GM19397 (cell line): ENCODE measurements at regions not wholly inside any gene's neighbourhood (a gene's known extent, or its start where the extent isn't known, plus 50 kb on each side); places are given as distances from the start of the nearest gene placed in this dataset.
"Not testable (repeated sequence)": the region's sequence is repeated elsewhere in the genome, so short reads cannot be mapped to it uniquely, and the experiment has no call there.

ENCODE experiments used
- ATAC-seq: cut with Tn5 transposase; IDR thresholded peaks from one replicate; pipeline ENCODE4 v1.9.1; 2021; ENCODE audit warnings: mild to moderate bottlenecking, moderate library complexity; ENCODE audit not compliant: unreplicated experiment

DNA sequence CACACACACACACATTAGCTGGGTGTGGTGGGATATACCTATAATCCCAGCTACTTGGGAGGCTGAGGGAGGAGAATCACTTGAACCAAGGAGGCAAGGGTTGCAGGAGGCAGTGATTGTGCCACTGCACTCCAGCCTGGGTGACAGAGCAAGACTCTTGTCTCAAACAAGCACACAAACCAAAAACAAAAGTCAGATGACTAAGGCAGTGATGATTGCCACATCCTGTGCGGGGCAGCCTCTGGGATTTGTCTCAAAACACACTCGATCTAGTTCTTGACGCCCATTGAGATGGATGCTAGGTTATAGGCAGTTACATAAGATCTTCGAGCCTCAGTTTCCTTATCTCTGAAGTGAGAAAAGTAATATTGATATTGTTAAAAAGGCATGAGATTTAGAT lies 57.8 kb upstream of the NBPF8 start:
- not testable (repeated sequence) for ATAC-seq

DNA sequence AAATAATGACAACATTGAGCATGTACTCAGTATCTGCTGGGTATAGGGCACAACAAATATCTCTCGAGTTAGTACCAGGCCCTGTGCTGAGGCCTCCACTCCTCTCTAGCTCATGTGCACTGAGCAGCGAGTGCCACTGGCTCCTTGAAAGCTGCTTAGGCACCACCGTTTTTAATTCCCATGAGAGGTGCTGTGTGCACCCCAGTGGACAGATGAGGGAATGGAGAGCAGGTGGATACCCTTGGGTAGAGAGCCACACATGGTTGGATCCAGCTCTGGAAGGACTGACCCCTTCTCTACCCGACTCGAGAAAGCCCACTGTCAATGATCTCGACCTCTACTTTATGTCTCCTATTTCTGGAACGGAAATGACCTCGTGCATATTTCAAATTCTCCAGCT lies 58.7 kb upstream of the NBPF8 start:
- not testable (repeated sequence) for ATAC-seq

- ATAC-seq, result peak; percentile 92
Measured at GRCh38 chr1:120354618-120355184, 60.1 kb upstream of the NBPF8 start.

GRCh38 chr1:120342231-120343073 lies 72.4 kb upstream of the NBPF8 start:
- not testable (repeated sequence) for ATAC-seq

DNA sequence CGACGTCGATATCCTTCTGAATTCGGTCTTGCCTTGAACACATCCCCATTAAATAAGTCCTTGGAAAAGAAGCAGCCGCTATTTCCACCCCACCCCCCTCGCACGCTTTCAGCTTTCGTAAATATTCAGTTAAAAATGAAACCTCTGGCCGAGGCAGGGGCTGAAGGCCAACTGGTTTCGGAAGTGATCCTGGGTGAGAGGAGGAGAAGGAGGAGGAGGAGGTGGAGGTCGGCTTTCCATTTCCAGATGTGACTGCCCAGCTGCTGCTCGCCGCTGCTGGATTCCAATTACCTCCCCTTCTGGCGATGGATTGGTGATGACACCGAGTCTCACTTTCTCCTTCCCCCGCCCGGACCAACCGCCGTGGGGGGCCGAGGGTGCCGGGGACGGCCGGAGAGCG lies 73.1 kb upstream of the NBPF8 start:
- ATAC-seq, result not testable (repeated sequence)

DNA sequence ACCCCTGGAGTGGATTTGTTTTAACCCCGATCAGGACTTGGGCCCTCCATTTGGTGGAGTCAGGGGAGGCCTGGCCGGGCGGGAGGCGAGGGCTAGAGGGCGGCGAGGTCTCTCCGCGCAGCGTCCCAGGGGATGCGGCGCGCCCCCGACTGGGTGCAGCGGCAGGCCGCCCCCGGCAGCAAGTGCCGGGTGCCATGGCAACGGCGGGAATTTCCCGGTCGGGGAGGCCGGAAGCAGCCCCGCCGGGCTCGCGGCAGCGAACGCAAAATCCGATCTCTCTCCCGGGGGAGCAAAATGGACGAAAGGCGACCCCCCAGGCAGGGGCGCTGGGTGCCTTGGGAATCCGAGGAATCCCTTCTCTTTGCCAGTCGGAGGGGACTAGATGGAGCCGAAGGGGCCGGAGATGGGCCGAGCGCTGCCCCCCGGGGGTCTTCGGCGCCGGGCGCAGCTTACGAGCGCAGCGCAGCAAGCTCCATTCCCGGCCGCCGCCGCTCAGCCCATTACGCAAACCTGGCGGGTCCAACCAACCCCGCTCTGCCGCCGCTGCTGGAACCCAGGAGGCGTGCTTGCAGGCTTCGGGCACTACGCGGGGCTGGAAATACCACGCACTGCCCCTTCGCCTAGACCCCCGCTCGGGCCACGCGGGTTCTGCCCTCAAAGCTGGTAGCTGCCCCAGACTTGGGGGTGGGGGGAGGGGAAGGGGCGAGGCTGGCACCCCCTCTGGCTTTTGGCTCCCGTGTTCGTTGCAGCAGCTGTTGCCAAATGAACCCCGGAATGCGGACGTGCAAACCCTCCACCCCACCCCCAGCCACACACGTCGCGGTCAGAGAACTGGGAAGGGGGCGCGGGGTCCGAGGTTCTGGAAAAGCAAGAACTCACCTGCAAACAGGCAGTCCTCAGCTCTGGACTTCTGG lies 73.7 kb upstream of the NBPF8 start:
- not testable (repeated sequence) for ATAC-seq

GRCh38 chr1:120315738-120316137 lies 99.1 kb upstream of the NBPF8 start:
- not testable (repeated sequence) for ATAC-seq

DNA sequence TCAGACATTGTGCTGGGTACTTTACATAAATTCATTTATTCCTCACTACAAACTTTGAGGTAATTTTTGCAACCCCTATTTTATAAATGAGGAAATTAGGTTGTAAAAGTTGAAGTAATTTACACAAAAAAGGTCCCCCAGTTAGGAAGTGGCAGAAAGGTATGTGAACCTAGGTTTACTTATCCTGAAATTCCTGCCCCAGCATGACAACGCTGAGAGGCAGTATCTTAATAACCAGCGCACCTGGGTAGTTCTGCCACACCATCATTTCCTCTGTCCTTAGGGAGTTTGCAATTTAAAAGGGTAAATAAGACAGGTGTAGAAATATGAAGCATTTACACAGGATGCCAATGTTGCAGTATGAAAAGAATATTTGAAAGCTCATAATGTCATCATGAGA lies 102.9 kb upstream of the NBPF8 start:
- not testable (repeated sequence) for ATAC-seq

DNA sequence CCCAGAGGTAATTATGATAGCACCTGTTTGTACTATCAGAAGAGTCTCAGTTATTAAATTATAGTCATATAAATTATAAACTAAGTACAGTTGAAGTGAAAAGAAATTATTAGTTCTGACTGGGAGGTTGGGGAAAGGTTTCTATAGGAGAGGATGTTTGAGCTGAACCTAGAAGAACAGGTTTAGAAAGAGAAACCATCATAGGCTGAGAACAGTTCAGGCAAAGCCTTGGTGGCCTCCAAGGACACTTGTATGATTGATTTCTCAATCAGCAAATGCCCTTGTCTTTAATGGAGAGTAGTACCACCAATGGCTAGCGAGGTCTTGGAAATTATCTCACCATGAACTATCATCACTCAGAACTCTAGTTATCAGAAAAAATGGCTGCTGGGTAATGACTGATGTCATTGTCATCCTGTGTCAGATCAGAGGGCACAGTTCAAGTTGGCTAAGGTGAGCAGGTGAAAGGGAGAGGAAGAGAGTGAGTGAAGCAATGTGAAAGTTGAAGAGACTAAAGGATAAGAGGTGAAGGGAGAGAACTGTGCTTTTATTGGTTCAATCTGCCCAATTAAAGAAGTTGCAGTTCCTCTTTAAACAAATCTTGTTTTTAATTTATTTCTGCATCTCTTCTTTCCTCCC lies 105.8 kb upstream of the NBPF8 start:
- ATAC-seq, result not testable (repeated sequence)

DNA sequence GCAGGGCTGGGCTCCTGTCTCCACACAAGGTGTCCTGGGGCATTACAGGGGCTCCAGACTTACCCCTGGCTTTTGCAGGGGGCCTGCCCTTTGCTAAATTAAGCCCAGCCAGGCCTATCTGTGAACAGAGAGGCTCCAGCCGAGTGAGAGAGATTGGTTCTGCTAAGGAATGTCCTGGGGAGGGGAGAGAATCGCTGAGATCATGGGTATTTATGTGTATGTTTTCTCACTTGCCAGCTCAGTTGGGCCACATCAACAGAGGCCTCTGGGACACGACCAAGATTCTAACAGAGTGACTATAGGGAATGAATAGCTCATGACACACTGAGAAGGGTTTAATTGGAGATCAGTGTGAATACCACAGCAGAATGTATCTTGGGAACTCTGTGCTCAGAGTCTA lies 109.8 kb upstream of the NBPF8 start:
- not testable (repeated sequence) for ATAC-seq

GRCh38 chr1:120304341-120304740 lies 110.5 kb upstream of the NBPF8 start:
- not testable (repeated sequence) for ATAC-seq

GRCh38 chr1:120299433-120300057 lies 115.3 kb upstream of the NBPF8 start:
- not testable (repeated sequence) for ATAC-seq

DNA sequence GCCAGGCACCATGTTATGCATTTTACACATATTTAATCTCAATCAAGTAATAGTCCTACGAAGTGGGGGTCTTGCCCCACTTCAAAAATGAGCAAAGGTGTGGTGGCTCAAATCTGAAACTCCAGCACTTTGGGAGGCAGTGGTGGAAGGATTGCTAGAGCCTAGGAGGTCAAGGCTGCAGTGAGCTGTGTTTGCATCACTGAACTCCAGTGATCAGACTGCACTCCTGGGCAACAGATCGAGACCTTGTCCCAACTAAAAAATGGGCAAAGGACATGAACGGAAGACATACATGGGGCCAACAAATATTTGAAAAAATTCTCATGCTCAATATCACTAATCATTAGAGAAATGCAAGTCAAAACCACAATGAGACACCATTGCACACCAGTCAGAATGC lies 116.3 kb upstream of the NBPF8 start:
- not testable (repeated sequence) for ATAC-seq

DNA sequence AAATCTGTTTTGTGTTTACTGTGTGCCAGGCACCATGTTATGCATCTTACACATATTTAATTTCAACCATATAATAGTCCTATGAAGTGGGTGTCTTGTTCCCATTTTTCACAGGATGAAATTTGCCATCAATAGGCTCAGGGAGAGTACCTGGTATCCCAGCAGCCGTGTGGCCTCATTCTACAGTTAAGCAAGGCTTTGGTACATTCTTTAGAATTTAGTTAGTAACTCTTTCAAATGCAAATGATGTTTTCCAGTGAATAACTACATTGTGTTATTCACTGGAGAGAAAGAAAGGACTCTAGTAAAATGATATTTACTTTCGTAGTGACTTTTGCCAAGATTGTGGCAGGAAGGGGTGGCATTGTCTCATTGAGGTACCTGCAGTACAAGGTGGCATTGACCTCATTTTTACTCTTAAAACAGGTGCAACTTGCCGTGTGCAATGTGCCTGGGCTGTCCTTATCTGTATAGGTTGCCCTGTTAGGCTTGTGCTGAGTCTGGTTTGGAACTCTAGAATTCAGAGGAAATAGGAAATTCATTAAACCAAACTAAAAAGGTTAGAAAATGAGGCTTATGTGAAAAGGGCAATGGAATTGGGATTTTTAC lies 117.4 kb upstream of the NBPF8 start:
- ATAC-seq, result not testable (repeated sequence)

DNA sequence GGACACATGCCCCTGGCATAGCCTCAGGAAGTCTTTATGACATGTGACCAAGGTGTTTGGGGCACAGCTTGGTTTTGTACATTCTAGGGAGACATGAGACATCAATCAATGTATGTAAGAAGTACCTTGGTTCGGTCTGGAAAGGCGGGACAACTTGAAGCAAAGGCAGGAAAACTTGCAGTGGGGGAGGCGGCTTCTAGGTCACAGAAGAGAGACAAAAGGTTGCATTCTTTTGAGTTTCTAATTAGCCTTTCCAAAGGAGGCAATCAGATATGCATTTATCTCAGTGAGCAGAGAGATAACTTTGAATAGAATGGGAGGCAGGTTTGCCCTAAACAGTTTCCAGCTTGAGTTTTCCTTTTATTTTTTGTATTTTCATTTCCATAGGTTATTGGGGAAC lies 113.8 kb upstream of the SEC22B start:
- ATAC-seq, result not testable (repeated sequence)

GRCh38 chr1:120289601-120290074 lies 113.3 kb upstream of the SEC22B start:
- not testable (repeated sequence) for ATAC-seq

GRCh38 chr1:120288814-120289600 lies 112.7 kb upstream of the SEC22B start:
- not testable (repeated sequence) for ATAC-seq

- ATAC-seq, result not testable (repeated sequence)
Measured at GRCh38 chr1:120288167-120288566, 111.8 kb upstream of the SEC22B start.
